Tibial artery (tissue), 4 donors: ENCODE measurements at regions not wholly inside any gene's neighbourhood (a gene's known extent, or its start where the extent isn't known, plus 50 kb on each side); places are given as distances from the start of the nearest gene placed in this dataset.
"Not testable (repeated sequence)": the region's sequence is repeated elsewhere in the genome, so short reads cannot be mapped to it uniquely, and the experiment has no call there.

Experiments
- DNase-seq, 2 donors: peaks; one replicate each; pipeline ENCODE4 v3.0.0-alpha.2; 2019
- H3K27ac ChIP-seq, 2 donors: fragments of 200-600 bp; sonication (generic) in 1 of 2; 1 replicate in 1 of 2; 2 replicates in 1 of 2; pipeline ENCODE4 v1.5.1; 2018 to 2019; ENCODE audit warnings: mild to moderate bottlenecking in 1 of 2
- H3K27me3 ChIP-seq, 2 donors: fragments of 200-600 bp; sonication (generic) in 1 of 2; one replicate each; pipeline versions ENCODE4 v1.5.1 to v1.6.0; 2016 to 2019
- H3K36me3 ChIP-seq, 3 donors: fragments of 200-600 bp; sonication (generic) in 2 of 3; one replicate each; pipeline ENCODE4 v1.5.1; 2016 to 2019; ENCODE audit warnings: mild to moderate bottlenecking in 2 of 3
- H3K4me1 ChIP-seq, 4 donors: fragments of 200-600 bp; sonication (generic) in 2 of 4; 1 replicate in 3 of 4; 2 replicates in 1 of 4; pipeline ENCODE4 v1.5.1; 2016 to 2019
- H3K4me3 ChIP-seq, 2 donors: fragments of 200-600 bp; sonication (generic) in 1 of 2; 1 replicate in 1 of 2; 2 replicates in 1 of 2; pipeline ENCODE4 v1.5.1; 2018 to 2019; ENCODE audit warnings: mild to moderate bottlenecking in 2 of 2
- H3K9me3 ChIP-seq, 3 donors: fragments of 200-600 bp; sonication (generic) in 1 of 3; one replicate each; pipeline ENCODE4 v1.5.1; 2016 to 2019
- CTCF ChIP-seq, 2 experiments: fragments of 200-600 bp in 1 of 2; fragments of 450-650 bp in 1 of 2; IDR thresholded peaks; one replicate each; pipeline ENCODE4 v1.5.1; 2017 to 2019; ENCODE audit warnings: antibody characterized with exemption in 2 of 2, mild to moderate bottlenecking in 1 of 2, moderate library complexity in 1 of 2
- intact Hi-C: fragments of 100-400 bp; cut with DNase I; formaldehyde crosslinking; loops from one replicate; pipeline ENCODE4 v1.15.0; 2023; ENCODE audit warnings: low total_unique reads

GRCh38 chr3:193970131-193970772, 165.7 kb upstream of the HES1 start:
- DNase-seq, H3K27ac ChIP-seq, H3K36me3 ChIP-seq, H3K4me3 ChIP-seq, intact Hi-C loops, H3K9me3 ChIP-seq: not testable (repeated sequence)
- Histone ChIP-seq H3K4me1 (peaks cover 0 to 24% (median 4%) of the 10 kb centered on the region in 4 donors), H3K27me3 (peaks cover 0 to 17% of the 10 kb centered on the region in 2 donors)
- TF ChIP-seq CTCF (IDR thresholded peaks at IDR 0.05), result peak in 1 of 2 experiments; percentile 32

- TF ChIP-seq CTCF (IDR thresholded peaks at IDR 0.05), result no peak
- no peaks in the 10 kb centered on the region for H3K36me3 ChIP-seq
- no peaks in the 10 kb centered on the region for H3K9me3 ChIP-seq
- no peak overlapping the region for H3K27ac ChIP-seq
- no peak overlapping the region for H3K4me3 ChIP-seq
- peaks cover 0 to 17% of the 10 kb centered on the region in 2 donors for H3K27me3 ChIP-seq
- DNase-seq, result no peak
- H3K4me1 ChIP-seq, result peaks cover 0 to 24% (median 4%) of the 10 kb centered on the region in 4 donors
- intact Hi-C loops, result no loop called here
Measured at GRCh38 chr3:193970773-193971206, 165.2 kb upstream of the HES1 start.

GRCh38 chr3:193971261-193971751, 164.6 kb upstream of the HES1 start:
- no peak for DNase-seq
- H3K4me1 ChIP-seq, result peaks cover 0 to 24% (median 4%) of the 10 kb centered on the region in 4 donors
- intact Hi-C loops, result no loop called here

GRCh38 chr3:193971966-193972365, 164.0 kb upstream of the HES1 start:
- intact Hi-C loops, result no loop called here
- no peaks in the 10 kb centered on the region for H3K9me3 ChIP-seq
- DNase-seq, result no peak
- no peak overlapping the region for H3K27ac ChIP-seq
- H3K4me1 ChIP-seq, result peaks cover 0 to 24% (median 4%) of the 10 kb centered on the region in 4 donors
- H3K4me3 ChIP-seq, result no peak overlapping the region
- no peaks in the 10 kb centered on the region for H3K36me3 ChIP-seq
- peaks cover 0 to 18% of the 10 kb centered on the region in 2 donors for H3K27me3 ChIP-seq
- TF ChIP-seq CTCF (IDR thresholded peaks at IDR 0.05), result no peak

More at GRCh38 chr3:193971261-193971751, 164.6 kb upstream of the HES1 start:
- TF ChIP-seq CTCF (IDR thresholded peaks at IDR 0.05), result no peak
- peaks cover 0 to 17% of the 10 kb centered on the region in 2 donors for H3K27me3 ChIP-seq
- no peaks in the 10 kb centered on the region for H3K36me3 ChIP-seq
- no peaks in the 10 kb centered on the region for H3K9me3 ChIP-seq
- H3K27ac ChIP-seq, result no peak overlapping the region
- H3K4me3 ChIP-seq, result no peak overlapping the region

- H3K27me3 ChIP-seq, result peaks cover 0 to 26% of the 10 kb centered on the region in 2 donors
- no peak overlapping the region for H3K27ac ChIP-seq
- no peaks in the 10 kb centered on the region for H3K36me3 ChIP-seq
- H3K9me3 ChIP-seq, result no peaks in the 10 kb centered on the region
- H3K4me3 ChIP-seq, result no peak overlapping the region
- peaks cover 0 to 24% (median 4%) of the 10 kb centered on the region in 4 donors for H3K4me1 ChIP-seq
- intact Hi-C loops, result no loop called here
- no peak for DNase-seq
- TF ChIP-seq CTCF (IDR thresholded peaks at IDR 0.05), result no peak
Measured at GRCh38 chr3:193972832-193973231, 163.1 kb upstream of the HES1 start.
